HCT116 (cell line): ENCODE measurements at regions not wholly inside any gene's neighbourhood (a gene's known extent, or its start where the extent isn't known, plus 50 kb on each side); places are given as distances from the start of the nearest gene placed in this dataset.

Experiments used
- ATAC-seq: fragments of 200-7000 bp; cut with Tn5 transposase; 2 replicates; pipeline ENCODE4 v1.9.1; 2020; ENCODE audit warnings: mild to moderate bottlenecking, moderate library complexity
- BruUV-seq: library from RNA; stranded (reverse); fragments of 400-500 nt; replicated peaks from 2 replicates; lab custom pipeline; 2021; lab: Mats Ljungman, UMichigan
- CTCF ChIA-PET: fragments of 300-600 bp; sonication (Branson Sonifier 250); formaldehyde crosslinking; loops from one replicate; lab custom pipeline; 2021; ENCODE audit warnings: antibody characterized with exemption; lab: Charles Lee
- POLR2A ChIA-PET: fragments of 300-600, 350-600 bp; sonication (Branson Sonifier 250); formaldehyde crosslinking; loops from one replicate; lab custom pipeline; 2021; ENCODE audit warnings: antibody characterized with exemption; lab: Charles Lee
- RAD21 ChIA-PET, 2 experiments: fragments of 300-600 bp; sonication (Branson Sonifier 250); formaldehyde crosslinking; loops; one replicate each; lab custom pipeline; 2023; ENCODE audit warnings: low total read pairs in 2 of 2; ENCODE audit not compliant: uncharacterized antibody in 2 of 2, unreplicated experiment in 2 of 2, low non-redundant PET in 1 of 2; lab: Charles Lee
- DNase-seq: peaks from one replicate; pipeline ENCODE4 v3.0.0-alpha.2; 2010; ENCODE audit warnings: low read depth, low spot score
- H2AFZ ChIP-seq: fragments of 200-600 bp; shearing (Covaris generic), sonication (generic); 2 replicates; pipeline ENCODE4 v1.6.1; 2017; ENCODE audit warnings: low read depth, mixed run types, mixed read lengths, antibody characterized with exemption, low read length; ENCODE audit not compliant: poor library complexity, severe bottlenecking
- H3K27ac ChIP-seq: 2 replicates; pipeline ENCODE4 v1.5.1; 2012; ENCODE audit warnings: low read depth, low read length
- H3K27me3 ChIP-seq: fragments of 200-600 bp; sonication (generic); 2 replicates; pipeline ENCODE4 v1.6.1; 2016; ENCODE audit warnings: mixed run types, low read length, mixed read lengths; ENCODE audit not compliant: insufficient read depth
- H3K36me3 ChIP-seq, 2 experiments: fragments of 200-500 bp in 1 of 2; fragments of 200-600 bp in 1 of 2; sonication (Bioruptor generic) in 1 of 2; sonication (generic) in 1 of 2; 2 replicates each; pipeline versions ENCODE4 v1.5.1 to v1.6.1; 2014 to 2016; ENCODE audit warnings: low read length in 2 of 2, inconsistent platforms in 1 of 2, mixed read lengths in 1 of 2, mixed run types in 1 of 2; ENCODE audit not compliant: insufficient read depth in 2 of 2, control insufficient read depth in 1 of 2
- H3K4me1 ChIP-seq, 2 experiments: fragments of 200-600 bp in 1 of 2; sonication (generic) in 1 of 2; 2 replicates each; pipeline versions ENCODE4 v1.5.1 to v1.6.1; 2012 to 2017; ENCODE audit warnings: low read length in 2 of 2, inconsistent platforms in 1 of 2, mild to moderate bottlenecking in 1 of 2, mixed read lengths in 1 of 2, mixed run types in 1 of 2, moderate library complexity in 1 of 2; ENCODE audit not compliant: insufficient read depth in 2 of 2, control insufficient read depth in 1 of 2
- H3K4me2 ChIP-seq: fragments of 200-600 bp; sonication (generic); 2 replicates; pipeline ENCODE4 v1.6.1; 2017; ENCODE audit warnings: mixed run types, low read length, mixed read lengths
- H3K4me3 ChIP-seq, 2 experiments: fragments of 200-600 bp in 1 of 2; sonication (generic) in 1 of 2; replicated peaks in 1 of 2; 2 replicates each; pipeline ENCODE4 v1.5.1; 2011 to 2016; ENCODE audit warnings: low read length in 2 of 2, control low read depth in 1 of 2, low read depth in 1 of 2, mild to moderate bottlenecking in 1 of 2, mixed read lengths in 1 of 2, mixed run types in 1 of 2
- H3K79me2 ChIP-seq: fragments of 200-600 bp; sonication (generic); 2 replicates; pipeline ENCODE4 v1.6.1; 2017; ENCODE audit warnings: mild to moderate bottlenecking, mixed run types, low read length, moderate library complexity, mixed read lengths; ENCODE audit not compliant: insufficient read depth
- H3K9ac ChIP-seq: fragments of 200-600 bp; sonication (generic); 2 replicates; pipeline ENCODE4 v1.6.1; 2016; ENCODE audit warnings: low read length, mixed read lengths
- H3K9me2 ChIP-seq: fragments of 200-600 bp; sonication (generic), shearing (Covaris generic); 2 replicates; pipeline ENCODE4 v1.6.1; 2017; ENCODE audit warnings: mixed run types, mild to moderate bottlenecking, moderate library complexity; ENCODE audit not compliant: insufficient read depth
- H3K9me3 ChIP-seq, 2 experiments: fragments of 200-500 bp in 1 of 2; fragments of 200-600 bp in 1 of 2; sonication (Bioruptor generic) in 1 of 2; sonication (generic) in 1 of 2; 2 replicates each; pipeline ENCODE4 v1.6.1; 2014 to 2017; ENCODE audit warnings: low read length in 2 of 2, mixed read lengths in 2 of 2, inconsistent platforms in 1 of 2, low read depth in 1 of 2, mild to moderate bottlenecking in 1 of 2, mixed run types in 1 of 2, moderate library complexity in 1 of 2; ENCODE audit not compliant: control insufficient read depth in 1 of 2, insufficient read depth in 1 of 2
- H4K20me1 ChIP-seq: fragments of 200-600 bp; sonication (generic), shearing (Covaris generic); 2 replicates; pipeline ENCODE4 v1.6.1; 2017; ENCODE audit warnings: mixed run types, mild to moderate bottlenecking, moderate library complexity; ENCODE audit not compliant: insufficient read depth
- EGR1 ChIP-seq: IDR thresholded peaks from 2 replicates; pipeline ENCODE4 v1.6.1; 2012; ENCODE audit warnings: low read depth
- ELF1 ChIP-seq: IDR thresholded peaks from 2 replicates; pipeline ENCODE4 v1.6.1; 2012; ENCODE audit warnings: low read depth, borderline replicate concordance
- EZH2 ChIP-seq: fragments of 200-600 bp; sonication (generic); IDR thresholded peaks from 2 replicates; pipeline ENCODE4 v1.6.1; 2017; ENCODE audit warnings: antibody characterized with exemption, mixed run types
- FOSL1 ChIP-seq: IDR thresholded peaks from 2 replicates; pipeline ENCODE4 v1.6.1; 2012; ENCODE audit warnings: low read depth
- JUND ChIP-seq: IDR thresholded peaks from 2 replicates; pipeline ENCODE4 v1.6.1; 2012
- POLR2A ChIP-seq: IDR thresholded peaks from 2 replicates; pipeline ENCODE4 v1.7.0; 2011; ENCODE audit warnings: borderline replicate concordance; ENCODE audit not compliant: insufficient read depth, insufficient read length; ENCODE audit errors: extremely low read depth
- RAD21 ChIP-seq: IDR thresholded peaks from 2 replicates; pipeline ENCODE4 v1.6.1; 2012; ENCODE audit warnings: low read depth, mild to moderate bottlenecking
- SIN3A ChIP-seq: IDR thresholded peaks from 2 replicates; pipeline ENCODE4 v1.6.1; 2012; ENCODE audit warnings: low read depth
- SP1 ChIP-seq: IDR thresholded peaks from 2 replicates; pipeline ENCODE4 v1.6.1; 2012; ENCODE audit warnings: low read depth
- TCF7L2 ChIP-seq: IDR thresholded peaks from 2 replicates; pipeline ENCODE4 v1.7.0; 2011; ENCODE audit warnings: borderline replicate concordance, inconsistent platforms; ENCODE audit not compliant: insufficient read depth, insufficient read length; ENCODE audit errors: extremely low read depth
- YY1 ChIP-seq: IDR thresholded peaks from 2 replicates; pipeline ENCODE4 v1.6.1; 2011; ENCODE audit warnings: low read length, low read depth, moderate library complexity, mild to moderate bottlenecking; ENCODE audit not compliant: insufficient replicate concordance; ENCODE audit errors: extremely low read depth
- ZFX ChIP-seq: fragments of 450-650 bp; IDR thresholded peaks from 2 replicates; pipeline ENCODE4 v1.6.1; 2017
- ZNF274 ChIP-seq: fragments of 200-500 bp; sonication (Bioruptor generic); IDR thresholded peaks from 2 replicates; pipeline ENCODE4 v1.6.1; 2014; ENCODE audit warnings: mild to moderate bottlenecking, low read depth, low read length, inconsistent platforms
- intact Hi-C: fragments of 100-400 bp; cut with micrococcal nuclease; formaldehyde crosslinking; loops from 2 replicates; pipeline ENCODE4 v1.10.0; 2022
- TF ChIP-seq, protein P1 (sequence below): IDR thresholded peaks from 2 replicates; pipeline ENCODE4 v1.6.1; 2012
- TF ChIP-seq, protein P2 (sequence below): IDR thresholded peaks from 2 replicates; pipeline ENCODE4 v1.6.1; 2012; ENCODE audit warnings: low read depth

GRCh38 chr13:78785764-78786163, 126.8 kb upstream of the OBI1 start:
- Histone ChIP-seq H3K27ac (no peak overlapping the region), H3K36me3 (no peaks in the 10 kb centered on the region), H3K4me1 (no peaks in the 10 kb centered on the region), H2AFZ (no peak overlapping the region), H3K9me2 (no peaks in the 10 kb centered on the region), H3K9ac (no peak overlapping the region), H3K9me3 (no peaks in the 10 kb centered on the region)
- ChIA-PET RAD21 (no interaction called here), POLR2A (no interaction called here), CTCF (no interaction called here)
- intact Hi-C loops = no loop called here
- no peak for ATAC-seq
- TF ChIP-seq, protein P1, sequence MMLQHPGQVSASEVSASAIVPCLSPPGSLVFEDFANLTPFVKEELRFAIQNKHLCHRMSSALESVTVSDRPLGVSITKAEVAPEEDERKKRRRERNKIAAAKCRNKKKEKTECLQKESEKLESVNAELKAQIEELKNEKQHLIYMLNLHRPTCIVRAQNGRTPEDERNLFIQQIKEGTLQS = no peak
- no peak for TF ChIP-seq TCF7L2
- no peak for TF ChIP-seq ZFX
- TF ChIP-seq YY1 = no peak
- no peak for TF ChIP-seq EZH2
- no peak for TF ChIP-seq RAD21
- TF ChIP-seq SIN3A = no peak
- TF ChIP-seq JUND = no peak
- TF ChIP-seq, all 23 proteins: peak for 0
- peaks cover 35% of the 10 kb centered on the region for H3K27me3 ChIP-seq
- no peak overlapping the region for H3K4me2 ChIP-seq
- no peaks in the 10 kb centered on the region for H3K79me2 ChIP-seq
- no peak for DNase-seq
- no peaks in the 10 kb centered on the region for H4K20me1 ChIP-seq
- BruUV-seq = no TSS peak
- no peak overlapping the region for H3K4me3 ChIP-seq

DNA sequence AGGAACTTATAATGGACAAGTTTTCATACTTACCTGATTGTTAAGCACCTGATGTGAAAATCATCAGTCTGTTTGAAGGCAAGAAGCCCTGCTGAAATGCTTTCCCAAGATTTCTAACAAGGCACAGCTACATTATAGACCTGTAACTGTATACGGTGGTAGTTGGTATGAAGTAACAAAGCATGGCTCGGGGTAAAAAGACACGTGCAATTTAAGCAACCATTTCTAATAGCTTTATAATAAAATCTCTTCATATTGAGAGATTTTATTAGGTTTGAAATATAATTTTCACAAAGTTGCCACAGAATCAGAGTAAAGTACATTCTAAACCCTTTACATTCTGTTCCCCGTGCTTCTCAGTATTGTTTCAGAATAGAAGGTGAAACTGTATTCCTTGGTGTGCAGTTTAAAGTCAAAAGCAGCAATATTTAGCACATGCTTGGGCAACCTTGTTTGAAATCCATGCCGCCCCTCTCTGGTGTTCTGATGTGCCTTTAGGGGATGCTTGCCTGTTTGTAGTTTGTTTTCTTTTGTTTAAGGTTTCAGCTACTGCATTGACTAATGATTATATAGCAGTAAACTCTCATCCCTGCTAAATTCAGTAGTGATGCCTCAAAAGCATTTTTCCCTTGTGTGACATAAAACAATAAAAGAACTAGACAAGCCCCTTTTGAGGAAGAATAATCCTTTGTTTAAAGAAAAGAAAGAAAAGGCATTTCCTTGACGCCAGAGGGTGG, 125.2 kb upstream of the OBI1 start:
- ATAC-seq (no peak), DNase-seq (no peak)
- intact Hi-C loops = no loop called here
- H3K9ac ChIP-seq = no peak overlapping the region
- H3K36me3 ChIP-seq = no peaks in the 10 kb centered on the region
- H3K79me2 ChIP-seq = no peaks in the 10 kb centered on the region
- H4K20me1 ChIP-seq = no peaks in the 10 kb centered on the region
- TF ChIP-seq ZNF274 = no peak
- TF ChIP-seq ELF1 = no peak
- no peak for TF ChIP-seq SIN3A
- no peak for TF ChIP-seq TCF7L2
- TF ChIP-seq EGR1 = no peak
- no peak for TF ChIP-seq FOSL1
- TF ChIP-seq, protein P2, sequence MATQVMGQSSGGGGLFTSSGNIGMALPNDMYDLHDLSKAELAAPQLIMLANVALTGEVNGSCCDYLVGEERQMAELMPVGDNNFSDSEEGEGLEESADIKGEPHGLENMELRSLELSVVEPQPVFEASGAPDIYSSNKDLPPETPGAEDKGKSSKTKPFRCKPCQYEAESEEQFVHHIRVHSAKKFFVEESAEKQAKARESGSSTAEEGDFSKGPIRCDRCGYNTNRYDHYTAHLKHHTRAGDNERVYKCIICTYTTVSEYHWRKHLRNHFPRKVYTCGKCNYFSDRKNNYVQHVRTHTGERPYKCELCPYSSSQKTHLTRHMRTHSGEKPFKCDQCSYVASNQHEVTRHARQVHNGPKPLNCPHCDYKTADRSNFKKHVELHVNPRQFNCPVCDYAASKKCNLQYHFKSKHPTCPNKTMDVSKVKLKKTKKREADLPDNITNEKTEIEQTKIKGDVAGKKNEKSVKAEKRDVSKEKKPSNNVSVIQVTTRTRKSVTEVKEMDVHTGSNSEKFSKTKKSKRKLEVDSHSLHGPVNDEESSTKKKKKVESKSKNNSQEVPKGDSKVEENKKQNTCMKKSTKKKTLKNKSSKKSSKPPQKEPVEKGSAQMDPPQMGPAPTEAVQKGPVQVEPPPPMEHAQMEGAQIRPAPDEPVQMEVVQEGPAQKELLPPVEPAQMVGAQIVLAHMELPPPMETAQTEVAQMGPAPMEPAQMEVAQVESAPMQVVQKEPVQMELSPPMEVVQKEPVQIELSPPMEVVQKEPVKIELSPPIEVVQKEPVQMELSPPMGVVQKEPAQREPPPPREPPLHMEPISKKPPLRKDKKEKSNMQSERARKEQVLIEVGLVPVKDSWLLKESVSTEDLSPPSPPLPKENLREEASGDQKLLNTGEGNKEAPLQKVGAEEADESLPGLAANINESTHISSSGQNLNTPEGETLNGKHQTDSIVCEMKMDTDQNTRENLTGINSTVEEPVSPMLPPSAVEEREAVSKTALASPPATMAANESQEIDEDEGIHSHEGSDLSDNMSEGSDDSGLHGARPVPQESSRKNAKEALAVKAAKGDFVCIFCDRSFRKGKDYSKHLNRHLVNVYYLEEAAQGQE = no peak
- no peak for TF ChIP-seq SP1
- TF ChIP-seq POLR2A = no peak
- TF ChIP-seq, protein P1 = no peak
- TF ChIP-seq, all 23 proteins: peak for 0
- peaks cover 46% of the 10 kb centered on the region for H3K27me3 ChIP-seq
- no peak overlapping the region for H3K4me2 ChIP-seq
- no peak overlapping the region for H3K4me3 ChIP-seq
- no peak overlapping the region for H2AFZ ChIP-seq
- ChIA-PET CTCF (no interaction called here), POLR2A (no interaction called here), RAD21 (no interaction called here)
- no peaks in the 10 kb centered on the region for H3K9me2 ChIP-seq
- H3K4me1 ChIP-seq = no peaks in the 10 kb centered on the region
- no peaks in the 10 kb centered on the region for H3K9me3 ChIP-seq
- BruUV-seq = no TSS peak
- H3K27ac ChIP-seq = no peak overlapping the region
